Activated CD4-positive, alpha-beta T cell treated with anti-CD3 and anti-CD28 coated beads, Interleukin-2, amount 50 U/mL, for 1 hour (primary cell): ENCODE measurements at regions not wholly inside any gene's neighbourhood (a gene's known extent, or its start where the extent isn't known, plus 50 kb on each side); places are given as distances from the start of the nearest gene placed in this dataset.

Experiments used
- DNase-seq: peaks from one replicate; pipeline ENCODE4 v3.0.0-alpha.2; 2020

DNA sequence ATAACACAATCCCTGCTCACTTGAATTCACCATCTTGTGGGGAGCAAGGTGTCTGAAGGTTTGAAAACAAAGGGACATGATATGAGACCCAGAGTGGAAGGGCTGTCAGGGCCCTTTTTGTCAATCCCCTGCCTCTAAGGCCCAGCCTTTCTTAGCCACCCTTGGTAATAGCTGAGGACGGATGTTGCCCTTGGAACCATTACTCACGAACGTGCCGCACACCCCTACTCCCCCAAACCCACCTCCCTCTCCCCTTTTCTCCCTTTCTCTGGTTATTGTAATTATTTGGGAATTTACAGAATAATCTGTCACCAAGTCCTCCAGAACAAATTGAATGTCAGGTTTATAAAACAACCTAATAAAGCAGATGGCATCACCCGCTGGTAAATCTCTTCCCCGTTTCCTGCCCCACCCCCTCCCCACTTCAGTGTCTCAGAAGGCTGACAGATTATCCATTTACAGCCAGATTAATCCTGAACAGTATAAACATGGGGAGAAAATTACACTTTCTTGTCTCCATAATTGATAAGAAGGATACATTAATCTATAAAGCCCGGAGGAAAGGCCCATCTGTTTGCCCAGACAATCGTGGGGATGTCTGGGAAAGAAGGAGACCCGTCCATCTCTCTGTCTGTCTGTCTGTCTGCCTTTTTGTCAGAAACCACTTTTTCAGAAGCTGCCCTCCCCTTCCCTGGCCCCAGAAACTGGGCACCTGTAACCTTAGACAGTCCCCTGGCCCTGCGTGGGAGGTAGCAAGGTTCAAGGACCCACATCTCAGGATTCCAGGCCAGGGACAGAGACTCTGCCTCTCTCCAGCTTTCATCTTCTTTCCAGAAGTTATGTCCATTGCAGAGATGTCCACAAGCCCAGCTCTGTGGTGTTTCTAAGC is 60.6 kb upstream of the CD34 start:
- no peak for DNase-seq

DNA sequence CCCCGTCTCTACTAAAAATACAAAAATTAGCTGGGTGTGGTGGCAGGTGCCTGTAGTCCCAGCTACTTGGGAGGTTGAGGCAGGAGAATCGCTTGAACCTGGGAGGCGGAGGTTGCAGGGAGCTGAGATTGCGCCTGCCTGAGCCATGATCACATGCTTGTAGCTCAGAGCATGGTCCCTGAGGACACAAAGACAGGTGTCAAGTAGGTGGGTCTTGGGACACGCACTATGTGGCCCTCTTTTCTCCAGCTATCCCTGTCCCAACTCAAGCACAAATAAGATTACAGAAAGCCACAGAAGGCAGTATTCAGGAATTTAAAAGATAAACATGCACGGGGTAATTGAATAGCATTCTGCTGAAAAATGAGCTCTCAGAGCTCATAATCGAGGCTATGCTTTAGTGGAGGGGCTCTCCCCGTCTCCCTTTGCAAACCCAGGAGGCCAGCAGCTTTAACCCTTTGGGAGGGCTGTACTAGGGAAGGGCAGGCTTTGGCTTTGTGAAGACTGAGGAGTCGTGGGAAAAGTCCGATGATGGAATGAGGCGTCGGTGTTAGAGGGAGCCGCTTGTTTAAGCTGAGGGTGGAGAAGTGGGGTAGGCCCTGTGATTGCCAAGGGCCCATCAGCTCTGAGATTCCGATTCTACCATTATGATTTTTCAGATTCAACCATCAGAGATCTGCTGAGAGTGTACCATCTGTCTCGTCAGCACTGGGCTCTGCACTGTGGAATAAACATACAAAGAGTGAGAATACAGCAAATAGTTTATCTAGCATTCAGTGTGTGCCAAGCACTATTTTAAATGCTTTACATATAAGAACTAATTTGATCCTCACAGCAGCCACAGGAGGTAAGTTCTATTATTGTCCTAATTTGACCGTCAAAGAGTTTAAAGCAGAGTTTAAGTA is 59.7 kb upstream of the CD34 start:
- no peak for DNase-seq

DNA sequence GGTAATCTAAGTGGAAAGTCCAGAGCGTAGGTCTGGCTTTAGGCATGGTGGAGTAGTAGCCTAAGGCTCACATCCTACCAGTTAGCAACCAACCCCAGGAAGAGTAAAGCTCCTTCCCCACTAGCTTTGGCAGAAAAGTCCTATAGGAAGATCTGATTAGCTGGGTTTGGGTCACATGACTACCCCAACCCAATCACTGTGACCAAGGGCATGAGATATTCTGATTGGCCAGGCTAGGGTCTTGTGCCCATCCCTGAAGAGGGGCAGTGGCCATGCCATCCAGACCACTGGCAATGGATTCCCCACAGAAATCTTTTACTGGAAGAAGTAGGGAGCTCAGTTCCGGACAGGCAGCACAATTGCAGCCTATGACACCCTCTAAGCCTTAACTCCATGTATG is 58.6 kb upstream of the CD34 start:
- DNase-seq = no peak

DNA sequence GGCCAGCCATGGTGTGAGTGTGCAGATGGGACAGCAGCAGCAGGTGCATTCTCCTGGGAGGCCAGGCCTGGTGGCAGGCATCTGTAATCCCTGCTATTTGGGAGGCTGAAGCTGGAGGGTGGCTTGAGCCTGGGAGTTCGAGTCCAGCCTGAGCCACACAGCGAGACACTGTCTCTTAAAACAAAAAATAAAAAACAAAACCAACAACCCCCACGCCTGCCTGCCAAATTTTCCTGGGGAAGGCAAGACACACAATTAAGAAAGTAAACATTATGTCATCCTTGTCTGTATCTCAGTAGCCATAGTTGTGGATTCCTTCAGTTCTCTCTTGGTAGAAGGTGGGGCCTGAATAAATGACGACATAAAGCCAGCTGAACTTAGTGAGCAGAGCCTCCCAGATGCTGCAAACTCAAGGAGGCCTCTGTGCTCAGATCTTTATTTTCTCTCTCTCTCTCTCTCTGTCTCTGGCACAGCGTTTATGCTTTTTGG is 57.6 kb upstream of the CD34 start:
- no peak for DNase-seq

DNA sequence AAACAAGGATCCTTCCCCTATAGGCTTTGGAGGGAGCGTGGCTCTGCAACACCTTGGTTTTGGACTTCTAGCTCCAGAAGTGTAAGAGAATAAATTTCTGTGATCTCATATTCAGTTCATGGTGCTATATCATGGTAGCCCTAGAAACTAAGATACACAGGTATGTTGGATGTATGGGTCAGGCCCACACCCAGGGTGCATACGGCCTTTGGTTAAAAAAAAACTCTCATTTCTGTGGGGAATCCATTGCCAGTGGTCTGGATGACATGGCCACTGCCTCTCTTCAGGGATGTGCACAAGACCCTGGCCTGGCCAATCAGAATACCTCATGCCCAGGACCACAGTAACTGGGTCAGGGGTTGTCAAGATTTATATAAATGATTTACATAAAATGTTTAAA is 56.8 kb upstream of the CD34 start:
- no peak for DNase-seq

DNA sequence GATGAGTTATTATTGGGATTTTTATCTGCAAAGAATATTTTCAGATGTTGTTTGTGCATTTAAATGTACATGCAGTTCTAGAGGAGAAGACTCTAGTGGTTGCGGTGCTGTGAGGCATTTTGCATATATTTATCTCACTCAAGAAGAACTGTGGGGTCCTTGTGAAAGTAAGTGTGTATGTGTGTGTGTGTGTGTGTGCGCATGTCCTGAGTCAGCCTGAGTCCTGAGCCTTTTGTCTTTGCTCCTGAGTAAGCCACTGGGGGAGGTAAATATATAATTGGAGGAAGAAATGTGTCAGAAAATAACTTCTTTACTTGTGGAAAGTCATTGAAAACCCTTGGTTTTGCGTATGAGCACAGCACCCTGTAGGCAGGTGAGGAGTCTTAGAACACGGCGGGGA is 55.6 kb upstream of the CD34 start:
- DNase-seq = no peak

DNA sequence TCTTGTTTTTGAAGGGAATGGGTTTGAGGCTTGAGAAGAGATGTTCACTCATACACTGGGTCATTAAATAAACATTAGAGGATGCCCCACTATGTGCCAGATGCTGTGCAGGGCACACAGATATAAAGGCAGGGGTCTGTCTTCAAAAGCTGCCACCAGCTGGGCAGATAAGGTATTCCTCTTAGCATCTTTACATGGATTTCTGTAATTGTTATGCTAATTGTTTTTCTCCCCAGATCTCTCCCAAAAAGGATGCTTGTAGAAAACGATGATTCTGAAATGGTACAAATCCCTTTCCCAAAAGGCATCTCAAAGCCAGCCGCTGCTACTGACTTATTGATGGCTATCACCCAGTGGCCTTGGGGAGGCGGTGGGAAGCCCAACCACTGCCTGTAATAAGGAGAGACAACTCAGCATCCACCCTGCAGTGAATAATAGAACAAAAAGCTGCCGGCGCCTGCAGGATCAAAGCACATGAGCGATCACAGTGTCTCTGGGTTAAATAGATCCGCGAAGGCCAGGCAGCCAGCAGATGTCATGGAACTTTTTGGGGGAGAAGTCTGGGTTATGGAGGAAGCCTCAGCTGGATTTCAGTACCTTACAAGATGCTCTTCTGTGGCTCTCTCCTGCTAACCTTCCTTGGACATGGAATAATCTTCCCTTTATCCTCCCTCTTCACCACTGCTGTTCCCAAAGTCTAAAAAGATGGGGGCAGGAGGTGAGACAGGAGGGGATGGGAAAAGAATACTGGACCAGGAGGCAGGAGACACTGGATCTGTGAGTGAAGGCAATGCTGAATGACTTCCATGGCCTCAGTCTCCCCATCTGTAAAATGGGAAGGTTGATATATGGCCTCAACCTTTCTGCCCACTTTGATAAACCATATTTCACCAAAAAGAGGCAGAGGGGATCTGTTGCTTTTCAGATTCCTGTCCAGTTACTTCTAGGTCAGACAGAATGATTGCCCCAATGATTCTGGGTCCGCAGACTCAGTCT is 54.8 kb upstream of the CD34 start:
- DNase-seq = no peak

DNA sequence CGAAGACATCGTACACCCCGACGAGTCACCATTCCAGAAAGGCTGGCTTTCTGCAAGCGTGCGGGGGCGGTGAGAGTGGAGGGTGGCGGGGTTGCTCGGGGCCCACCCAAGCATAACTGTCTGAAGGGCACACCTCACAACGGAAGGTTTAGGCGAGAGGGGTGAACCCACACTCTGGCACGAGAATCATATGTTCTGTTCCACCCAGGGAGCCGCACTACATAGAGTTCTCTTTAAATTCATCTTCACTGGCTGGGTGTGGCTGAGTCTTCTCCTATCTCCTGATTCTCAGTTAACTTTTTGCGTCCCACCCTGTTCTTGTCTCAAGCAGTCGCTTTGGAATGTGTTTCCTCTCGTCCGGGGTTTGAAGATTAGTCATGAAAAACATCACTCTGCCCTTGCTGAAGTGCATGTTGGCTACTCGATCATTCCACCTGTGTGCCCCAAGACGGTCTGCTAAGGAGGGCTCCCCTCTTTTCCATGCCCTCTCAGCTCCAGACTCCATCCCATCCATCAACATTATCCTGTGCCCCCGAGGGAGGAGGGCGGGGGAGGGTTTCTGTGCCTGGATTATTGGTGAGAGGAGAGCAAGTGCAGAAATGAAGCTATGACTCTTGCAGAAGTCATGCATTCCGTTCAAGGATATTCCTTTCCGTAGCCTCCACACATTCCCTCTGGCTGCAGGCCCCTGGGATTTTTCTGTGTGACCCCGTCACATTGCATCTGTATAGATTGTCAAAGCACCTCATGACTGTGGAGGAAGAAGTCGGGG is 53.5 kb upstream of the CD34 start:
- no peak for DNase-seq

DNA sequence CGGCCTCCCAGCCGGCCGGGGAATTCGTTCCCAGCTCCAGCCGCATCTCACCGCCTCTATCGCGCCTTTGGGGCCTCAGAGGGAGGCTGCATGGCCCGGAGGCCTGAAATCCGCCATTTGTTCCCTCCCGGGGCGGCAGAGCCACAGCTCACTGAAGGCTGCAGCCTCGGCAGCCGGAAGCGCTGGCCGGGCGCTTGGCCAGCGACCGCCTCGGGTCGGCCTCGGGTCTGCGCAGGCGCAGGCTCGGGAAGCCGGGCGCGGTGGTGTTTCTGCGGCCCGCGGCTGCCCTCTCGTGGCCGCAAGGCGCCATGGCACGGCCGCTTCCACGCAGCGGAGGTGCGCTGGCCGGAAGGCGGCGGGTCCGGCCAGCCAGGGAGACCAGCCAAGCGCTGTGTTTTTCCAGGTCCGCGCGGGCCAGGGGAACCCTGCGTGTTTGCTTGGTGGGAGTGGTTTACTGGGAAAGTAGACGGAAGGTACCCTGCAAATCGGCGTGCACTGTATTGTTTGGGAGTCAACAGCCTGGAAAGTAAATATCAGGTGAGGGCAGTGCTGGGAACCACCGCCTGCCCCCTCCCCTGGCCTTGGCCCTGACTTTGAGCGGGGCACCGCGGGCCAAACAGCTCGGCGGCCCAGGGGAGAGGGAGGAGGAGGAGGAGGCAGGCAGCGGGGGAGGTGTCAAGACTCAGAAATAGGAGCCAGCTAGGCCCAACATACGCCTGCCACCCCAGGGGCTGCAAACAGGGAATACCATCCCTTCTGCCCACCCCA is 52.7 kb upstream of the CD34 start:
- peak; percentile 77 for DNase-seq

DNA sequence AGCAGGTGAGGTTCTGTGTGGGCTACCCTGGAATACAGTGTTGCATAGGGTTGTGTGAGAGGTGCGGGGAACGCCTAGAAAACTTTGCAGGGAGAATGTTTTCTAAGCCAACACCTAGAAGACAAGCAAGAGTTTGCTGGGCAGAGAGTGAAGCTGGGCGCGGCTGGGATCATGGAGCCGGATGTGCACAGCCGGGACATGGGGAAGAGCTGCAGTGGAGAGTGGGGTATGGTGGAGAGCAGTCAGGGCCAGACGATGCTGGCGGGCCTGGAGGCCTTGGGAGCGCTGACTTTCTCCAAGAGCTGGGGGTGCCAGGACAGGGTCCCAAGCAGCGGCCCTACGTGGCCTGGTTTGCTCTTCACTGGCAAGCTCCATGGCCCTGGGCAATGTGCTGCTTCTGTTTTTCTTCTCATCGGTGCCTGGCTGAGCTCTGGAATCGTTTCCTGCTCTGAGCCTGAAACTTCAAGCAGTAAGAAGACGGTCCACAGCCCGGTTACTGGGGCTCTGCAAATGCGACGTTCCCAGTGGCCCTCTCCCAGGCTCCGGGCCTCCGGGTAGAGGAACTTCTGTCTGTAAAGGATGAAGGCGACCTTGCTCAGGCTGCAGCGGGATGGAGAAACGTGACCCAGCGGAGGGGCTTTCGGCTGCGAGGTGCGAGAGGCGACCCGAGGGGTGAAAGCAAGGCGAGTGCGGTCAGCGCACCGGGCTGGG is 51.9 kb upstream of the CD34 start:
- peak; percentile 13 for DNase-seq
